Spleen (tissue), 11 donors: ENCODE measurements at regions not wholly inside any gene's neighbourhood (a gene's known extent, or its start where the extent isn't known, plus 50 kb on each side); places are given as distances from the start of the nearest gene placed in this dataset.
"Not testable (repeated sequence)": the region's sequence is repeated elsewhere in the genome, so short reads cannot be mapped to it uniquely, and the experiment has no call there.

Experiments used
- DNase-seq: peaks from one replicate; pipeline ENCODE4 v3.0.0-alpha.2; 2020
- H3K27ac ChIP-seq, 8 donors: fragments of 200-600 bp; sonication (generic) in 7 of 8; 1 replicate in 4 of 8; 2 replicates in 4 of 8; pipeline versions ENCODE4 v1.5.0 to v1.8.0; 2016 to 2021; ENCODE audit warnings: inconsistent platforms in 4 of 8, mild to moderate bottlenecking in 4 of 8, moderate library complexity in 1 of 8
- H3K27me3 ChIP-seq, 7 donors: fragments of 200-600 bp; sonication (generic) in 6 of 7; replicated peaks in 1 of 7; 1 replicate in 4 of 7; 2 replicates in 3 of 7; pipeline versions ENCODE4 v1.5.0 to v1.8.0; 2016 to 2021; ENCODE audit warnings: inconsistent platforms in 3 of 7, mild to moderate bottlenecking in 1 of 7
- H3K36me3 ChIP-seq, 6 donors: fragments of 200-600 bp; sonication (generic) in 5 of 6; 1 replicate in 4 of 6; 2 replicates in 2 of 6; pipeline versions ENCODE4 v1.5.0 to v1.8.0; 2016 to 2021; ENCODE audit warnings: inconsistent platforms in 2 of 6
- H3K4me1 ChIP-seq, 6 donors: fragments of 200-600 bp; sonication (generic) in 5 of 6; 1 replicate in 3 of 6; 2 replicates in 3 of 6; pipeline versions ENCODE4 v1.5.0 to v1.8.0; 2016 to 2021; ENCODE audit warnings: inconsistent platforms in 3 of 6
- H3K4me3 ChIP-seq, 8 donors: fragments of 200-600 bp; sonication (generic) in 7 of 8; 1 replicate in 4 of 8; 2 replicates in 4 of 8; pipeline versions ENCODE4 v1.5.0 to v1.8.0; 2016 to 2021; ENCODE audit warnings: inconsistent platforms in 4 of 8, mild to moderate bottlenecking in 4 of 8, moderate library complexity in 2 of 8
- H3K9me3 ChIP-seq, 8 donors: fragments of 200-600 bp; sonication (generic) in 7 of 8; 1 replicate in 4 of 8; 2 replicates in 4 of 8; pipeline versions ENCODE4 v1.5.0 to v1.8.0; 2016 to 2021; ENCODE audit warnings: inconsistent platforms in 4 of 8
- CTCF ChIP-seq, 11 experiments: fragments of 200-600 bp in 7 of 11; fragments of 450-650 bp in 4 of 11; sonication (generic) in 4 of 11; IDR thresholded peaks in 8 of 11; conservative IDR thresholded peaks in 3 of 11; 1 replicate in 7 of 11; 2 replicates in 4 of 11; pipeline versions ENCODE4 v1.4.0 to v1.8.0; 2016 to 2021; ENCODE audit warnings: antibody characterized with exemption in 11 of 11, inconsistent platforms in 4 of 11, mild to moderate bottlenecking in 1 of 11
- POLR2A ChIP-seq, 3 donors: fragments of 450-650 bp; IDR thresholded peaks; one replicate each; pipeline ENCODE4 v1.5.1; 2017; ENCODE audit warnings: antibody characterized with exemption in 3 of 3, mild to moderate bottlenecking in 1 of 3
- POLR2AphosphoS5 ChIP-seq, 3 donors: sonication (generic); formaldehyde crosslinking; IDR thresholded peaks; one replicate each; pipeline ENCODE4 v1.5.1; 2017; ENCODE audit warnings: antibody characterized with exemption in 3 of 3
- WGBS, 5 donors: extraction: QIAGEN DNeasy Blood & Tissue Kit in 3 of 5; methylation state at CpG; one replicate each; pipeline versions ENCODE4 v1.1.5 to v1.1.7; 2013 to 2018; 5-methylcytosine and 5-hydroxymethylcytosine counted together
- intact Hi-C: fragments of 100-400 bp; cut with DNase I; formaldehyde crosslinking; loops from one replicate; pipeline ENCODE4 v1.15.0; 2023; ENCODE audit warnings: low total_unique reads
- donor health status: healthy with polysubstance abuse.
- donor health status: DM: no; HTN: no; CAD: no; lungs with moderate emphysema.
- donor health status: DM: no; HTN: no; CAD: no.
- donor health status: Bipolar disorder and iron deficiency.
- donor health status: healthy.
- donor health status: DM: no; HTN: no; CAD: no.
- donor health status: DM: yes; HTN: yes; CAD: no.

- intact Hi-C loops: no loop called here
- no peak overlapping the region for H3K27ac ChIP-seq
- H3K4me3 ChIP-seq: no peak overlapping the region
- whole genome bisulfite sequencing, 5 donors: 58 to 71% (median 64%) methylated on average over 2 of the region's 2 CpGs
- H3K27me3 ChIP-seq: no peaks in the 10 kb centered on the region
- H3K36me3 ChIP-seq: no peaks in the 10 kb centered on the region
- no peaks in the 10 kb centered on the region for H3K4me1 ChIP-seq
- DNase-seq: no peak
- TF ChIP-seq CTCF (IDR thresholded peaks at IDR 0.05 in 8 of 11, conservative IDR thresholded peaks at IDR 0.05 in 3 of 11) (no peak), POLR2A (IDR thresholded peaks at IDR 0.05) (no peak), POLR2AphosphoS5 (IDR thresholded peaks at IDR 0.05) (no peak)
- H3K9me3 ChIP-seq: peaks cover 0 to 11% (median 2%) of the 10 kb centered on the region in 8 donors
These were observed 149.0 kb upstream of the CDH7 start for GRCh38 chr18:65601775-65602174.

GRCh38 chr18:65592435-65592834 is 158.4 kb upstream of the CDH7 start:
- WGBS, 5 donors: 73 to 88% (median 80%) methylated on average over 4 of the region's 4 CpGs
- Histone ChIP-seq H3K4me3 (no peak overlapping the region), H3K27ac (no peak overlapping the region), H3K36me3 (no peaks in the 10 kb centered on the region), H3K4me1 (no peaks in the 10 kb centered on the region), H3K9me3 (no peaks in the 10 kb centered on the region), H3K27me3 (no peaks in the 10 kb centered on the region)
- no peak for TF ChIP-seq POLR2A (IDR thresholded peaks at IDR 0.05)
- no peak for TF ChIP-seq POLR2AphosphoS5 (IDR thresholded peaks at IDR 0.05)
- no peak for TF ChIP-seq CTCF (IDR thresholded peaks at IDR 0.05 in 8 of 11, conservative IDR thresholded peaks at IDR 0.05 in 3 of 11)
- intact Hi-C loops: no loop called here
- no peak for DNase-seq

- TF ChIP-seq POLR2A (IDR thresholded peaks at IDR 0.05) (no peak), CTCF (IDR thresholded peaks at IDR 0.05 in 8 of 11, conservative IDR thresholded peaks at IDR 0.05 in 3 of 11) (no peak), POLR2AphosphoS5 (IDR thresholded peaks at IDR 0.05) (no peak)
- no peak overlapping the region for H3K27ac ChIP-seq
- 81 to 91% (median 85%) methylated on average over 3 of the region's 3 CpGs for WGBS, 5 donors
- intact Hi-C loops: no loop called here
- H3K36me3 ChIP-seq: no peaks in the 10 kb centered on the region
- no peak for DNase-seq
- H3K9me3 ChIP-seq: peaks cover 0 to 4% (median 0%) of the 10 kb centered on the region in 8 donors
- H3K27me3 ChIP-seq: no peaks in the 10 kb centered on the region
- no peaks in the 10 kb centered on the region for H3K4me1 ChIP-seq
- H3K4me3 ChIP-seq: no peak overlapping the region
These were observed 163.3 kb upstream of the CDH7 start for GRCh38 chr18:65587491-65587890.

- WGBS, 5 donors: 86 to 93% methylated on average over 1 to 2 of the region's 2 CpGs; no CpG with 5 or more reads in 3 of the 5 donors
- H3K4me3 ChIP-seq, intact Hi-C loops, DNase-seq, H3K36me3 ChIP-seq, H3K4me1 ChIP-seq, H3K27ac ChIP-seq, H3K27me3 ChIP-seq: not testable (repeated sequence)
- H3K9me3 ChIP-seq: peaks cover 0 to 12% (median 5%) of the 10 kb centered on the region in 8 donors
These were observed 168.7 kb upstream of the CDH7 start for GRCh38 chr18:65582094-65582493.

GRCh38 chr18:65568866-65569265 is 181.9 kb upstream of the CDH7 start:
- no peaks in the 10 kb centered on the region for H3K36me3 ChIP-seq
- H3K9me3 ChIP-seq: peaks cover 0 to 13% (median 2%) of the 10 kb centered on the region in 8 donors
- no peaks in the 10 kb centered on the region for H3K27me3 ChIP-seq
- no peak for DNase-seq
- intact Hi-C loops: no loop called here
- no peaks in the 10 kb centered on the region for H3K4me1 ChIP-seq
- TF ChIP-seq POLR2A (IDR thresholded peaks at IDR 0.05) (no peak), POLR2AphosphoS5 (IDR thresholded peaks at IDR 0.05) (no peak), CTCF (IDR thresholded peaks at IDR 0.05 in 8 of 11, conservative IDR thresholded peaks at IDR 0.05 in 3 of 11) (no peak)
- H3K4me3 ChIP-seq: no peak overlapping the region
- H3K27ac ChIP-seq: no peak overlapping the region
- whole genome bisulfite sequencing, 5 donors: 52 to 82% (median 63%) methylated on average over 2 of the region's 2 CpGs
